ENCODE measurements at regions not wholly inside any gene's neighbourhood (a gene's known extent, or its start where the extent isn't known, plus 50 kb on each side); places are given as distances from the start of the nearest gene placed in this dataset.
"Not testable (repeated sequence)": the region's sequence is repeated elsewhere in the genome, so short reads cannot be mapped to it uniquely, and the experiment has no call there.

DNA sequence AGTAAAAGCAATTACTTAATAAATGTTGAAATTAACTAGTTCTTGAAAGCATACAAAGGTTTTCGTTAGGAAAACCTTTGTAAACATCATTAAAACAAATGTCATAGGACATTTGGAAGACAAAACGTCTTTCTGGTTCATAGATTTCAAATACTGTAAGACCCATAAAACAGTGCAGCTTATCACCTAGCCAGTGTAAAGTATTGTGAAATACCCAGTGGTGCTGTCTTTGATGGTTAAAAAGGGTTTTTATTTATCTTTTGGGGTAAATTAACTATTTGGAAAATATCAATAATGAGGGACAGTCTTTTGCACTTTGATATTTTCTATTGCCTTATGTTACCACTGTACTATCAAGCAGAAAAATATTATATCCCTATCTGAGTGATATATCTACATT, 120.0 kb upstream of the FAM98A start:
- no peak for DNase-seq

DNA sequence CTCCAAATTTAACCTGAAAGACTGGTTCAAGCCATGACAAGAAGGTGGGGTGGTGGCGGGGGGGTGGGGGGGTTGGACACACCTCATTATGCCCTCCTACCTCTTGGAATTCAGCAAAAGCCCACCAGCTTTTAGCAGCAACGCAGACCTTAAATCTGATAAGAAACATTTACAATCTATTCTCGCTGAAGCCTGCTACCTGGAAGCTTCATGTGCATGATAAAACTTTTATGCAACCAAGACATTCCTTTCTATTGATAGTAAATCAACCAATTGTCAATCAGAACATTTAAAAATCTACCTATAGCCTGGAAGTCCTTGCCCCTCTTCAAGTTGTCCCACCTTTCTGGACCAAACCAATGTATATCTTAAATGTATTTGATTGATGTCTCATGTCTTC, 113.6 kb upstream of the FAM98A start:
- DNase-seq, result no peak

- no peak for DNase-seq
Measured at GRCh38 chr2:33709951-33710350, 110.9 kb upstream of the FAM98A start.

DNA sequence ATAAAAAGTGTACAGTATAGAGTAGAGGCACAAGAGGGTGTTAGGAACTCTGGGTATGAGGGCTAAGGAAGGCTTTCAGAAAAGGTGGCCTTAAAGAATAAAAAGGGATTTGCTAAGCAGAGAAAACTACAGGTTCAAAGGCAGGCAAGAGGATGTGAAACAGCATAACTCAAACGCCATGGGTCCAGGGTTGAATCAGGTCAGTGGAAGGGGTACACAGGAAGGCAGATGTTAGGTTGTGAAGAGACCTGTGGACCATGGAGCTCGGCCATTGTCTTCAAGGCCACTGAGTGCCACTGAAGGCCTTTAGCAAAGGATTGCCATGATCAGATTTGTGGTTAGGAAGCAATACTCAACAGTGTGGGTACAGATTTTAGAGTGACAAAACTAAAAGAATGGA, 108.2 kb upstream of the FAM98A start:
- DNase-seq, result no peak

DNA sequence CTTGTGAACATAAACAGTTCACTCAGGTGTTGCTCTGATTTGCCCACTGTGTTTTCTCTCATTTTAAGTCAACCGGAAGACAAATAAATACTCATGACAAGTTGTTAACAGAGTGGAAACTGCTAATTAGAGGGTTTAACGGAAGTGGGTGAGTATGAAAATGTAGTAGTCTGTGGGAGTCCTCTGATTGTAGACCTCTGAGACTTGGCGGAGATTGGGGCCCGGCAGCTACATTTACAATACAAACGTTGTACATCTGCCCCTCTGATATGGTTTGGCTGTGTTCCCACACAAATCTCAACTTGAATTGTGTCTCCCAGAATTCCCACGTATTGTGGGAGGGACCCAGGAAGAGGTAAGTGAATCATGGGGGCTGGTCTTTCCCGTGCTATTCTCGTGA, 107.3 kb upstream of the FAM98A start:
- DNase-seq, result no peak

DNA sequence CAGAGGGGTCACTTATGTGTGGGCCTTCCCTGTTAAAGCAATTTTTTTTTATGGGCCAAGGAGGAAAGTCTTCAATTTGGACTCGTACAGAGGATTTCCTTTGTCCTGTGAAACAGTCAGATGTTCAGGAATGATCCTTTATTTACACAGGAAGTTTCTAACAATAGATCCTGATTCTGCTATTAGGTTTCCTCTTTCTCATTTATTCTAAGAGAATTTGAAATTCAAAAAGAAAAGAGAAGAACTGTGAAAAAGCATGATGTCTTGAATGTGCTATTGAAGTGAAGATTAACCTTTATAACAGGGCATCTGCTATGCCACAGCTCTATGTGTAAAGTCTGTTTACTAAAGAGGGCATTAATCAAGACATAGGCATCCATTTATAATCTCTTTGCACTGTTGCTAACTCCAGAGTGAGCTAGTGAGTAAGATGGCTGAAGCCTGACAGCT, 105.3 kb upstream of the FAM98A start:
- no peak for DNase-seq

DNA sequence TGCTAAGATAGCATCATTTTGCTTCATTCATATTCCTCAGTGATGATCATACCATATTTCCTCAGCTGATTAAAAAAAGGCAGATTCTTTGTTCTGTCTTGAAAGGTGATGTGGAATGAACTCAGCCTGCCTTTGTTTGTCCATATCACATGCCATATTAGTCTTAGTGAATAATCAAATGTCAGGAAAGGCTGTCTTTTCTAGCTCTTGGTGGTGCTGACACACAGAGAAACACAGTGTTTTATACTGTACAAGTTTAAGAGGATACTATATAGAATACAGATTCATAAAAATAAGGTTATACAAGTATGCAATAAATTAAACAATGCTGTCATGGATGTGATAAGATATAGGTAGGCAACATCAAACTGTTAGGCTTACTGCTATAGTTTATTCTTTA, 97.1 kb upstream of the FAM98A start:
- DNase-seq, result no peak

DNA sequence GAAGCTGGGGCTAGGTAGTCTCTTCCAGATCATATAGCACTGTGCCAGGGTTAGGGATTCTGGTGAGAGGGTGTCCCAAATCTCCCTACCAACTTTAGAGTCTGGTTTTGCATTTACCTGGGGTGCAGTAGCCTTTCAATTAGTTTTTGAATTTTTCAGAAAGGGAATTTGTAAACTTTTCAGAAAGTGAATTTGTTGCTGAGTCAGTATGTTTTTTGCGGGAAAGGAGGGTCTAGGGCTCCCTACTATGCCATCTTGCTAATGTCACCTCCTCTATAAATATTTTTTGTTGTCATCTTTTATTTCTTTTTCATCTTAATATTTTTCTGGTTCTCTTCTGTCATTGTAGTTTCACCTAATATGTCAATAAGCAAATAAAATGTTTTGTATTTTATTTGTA, 95.8 kb upstream of the FAM98A start:
- no peak for DNase-seq

GRCh38 chr2:33690686-33691085, 91.6 kb upstream of the FAM98A start:
- not testable (repeated sequence) for DNase-seq

- DNase-seq, result no peak
Measured at GRCh38 chr2:33681364-33681757, 82.3 kb upstream of the FAM98A start.

DNA sequence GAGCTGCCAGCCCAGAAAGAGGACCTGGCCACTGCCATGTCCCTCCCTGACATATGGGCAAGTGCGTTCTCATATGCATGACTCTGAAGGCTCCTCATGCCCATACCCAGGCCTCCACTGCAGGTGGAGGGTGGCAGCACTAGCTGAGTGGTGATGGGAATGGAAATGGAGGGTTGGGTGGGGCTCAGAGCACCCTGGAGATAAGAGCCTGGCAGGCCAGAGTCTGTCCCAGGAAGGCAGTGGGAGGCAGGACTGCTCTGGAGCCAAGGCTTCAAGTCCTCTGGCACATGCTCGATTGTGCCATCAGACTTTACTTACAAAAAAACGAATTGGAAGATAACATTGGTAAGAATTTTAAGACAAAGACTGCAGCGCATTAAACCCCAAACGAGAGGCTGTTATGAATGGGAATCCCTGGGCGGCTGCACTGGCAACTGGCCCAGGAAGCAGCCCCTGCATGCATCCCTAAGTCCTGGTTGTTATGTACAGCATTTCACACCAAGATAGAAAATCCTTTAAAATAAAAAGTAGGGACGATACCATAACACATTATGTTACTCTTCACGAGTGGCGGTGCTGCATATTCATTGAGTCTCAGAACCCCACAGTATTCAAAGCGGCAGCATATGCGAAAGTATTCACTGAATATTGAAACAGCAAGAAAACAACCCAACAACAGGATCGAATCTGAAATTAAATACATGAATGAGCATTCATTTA, 81.7 kb upstream of the FAM98A start:
- DNase-seq, result no peak

DNA sequence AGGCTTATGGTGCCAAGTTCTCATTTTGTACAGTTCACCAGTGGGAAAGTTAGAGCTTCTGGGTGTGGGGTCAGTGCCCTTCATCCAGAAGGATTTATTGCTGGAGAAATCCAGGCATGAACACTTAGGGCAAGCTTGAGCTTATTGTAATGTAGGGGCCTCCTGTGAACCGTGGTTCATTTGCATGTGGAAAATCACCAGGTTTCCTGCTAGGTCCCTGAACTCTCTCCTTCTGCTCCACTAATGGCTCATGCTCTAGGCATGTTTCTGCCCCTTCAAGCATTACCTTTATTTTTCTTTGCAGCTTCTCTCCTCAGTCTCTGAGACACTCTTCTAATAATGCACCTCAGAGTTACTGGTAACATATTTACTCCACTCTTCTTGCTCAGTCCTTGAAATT, 79.3 kb upstream of the FAM98A start:
- no peak for DNase-seq

GRCh38 chr2:33673937-33674336, 74.8 kb upstream of the FAM98A start:
- DNase-seq, result no peak

GRCh38 chr2:33672896-33673295, 73.8 kb upstream of the FAM98A start:
- DNase-seq, result no peak

DNA sequence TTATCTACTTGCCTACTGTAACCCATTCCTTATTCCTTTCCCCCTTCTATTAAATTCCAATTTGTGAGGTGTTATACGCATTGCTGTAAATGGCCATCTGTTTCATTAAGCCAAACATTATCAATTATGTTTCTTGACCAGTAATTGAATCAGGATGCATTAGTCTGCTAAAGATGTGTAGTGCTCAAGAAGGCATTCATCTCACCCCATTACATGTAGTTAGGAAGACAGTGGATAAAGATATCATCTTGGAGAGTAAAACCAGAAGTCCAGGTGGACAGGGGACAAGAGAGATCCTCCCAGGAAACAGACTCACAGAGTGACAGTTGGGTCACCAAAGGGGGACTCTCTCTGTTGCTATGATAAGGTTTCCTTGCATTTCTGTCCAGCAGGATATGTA, 73.3 kb upstream of the FAM98A start:
- DNase-seq, result no peak

- no peak for DNase-seq
Measured at GRCh38 chr2:33671198-33671597, 72.1 kb upstream of the FAM98A start.

GRCh38 chr2:33670392-33670937, 71.4 kb upstream of the FAM98A start:
- no peak for DNase-seq

DNA sequence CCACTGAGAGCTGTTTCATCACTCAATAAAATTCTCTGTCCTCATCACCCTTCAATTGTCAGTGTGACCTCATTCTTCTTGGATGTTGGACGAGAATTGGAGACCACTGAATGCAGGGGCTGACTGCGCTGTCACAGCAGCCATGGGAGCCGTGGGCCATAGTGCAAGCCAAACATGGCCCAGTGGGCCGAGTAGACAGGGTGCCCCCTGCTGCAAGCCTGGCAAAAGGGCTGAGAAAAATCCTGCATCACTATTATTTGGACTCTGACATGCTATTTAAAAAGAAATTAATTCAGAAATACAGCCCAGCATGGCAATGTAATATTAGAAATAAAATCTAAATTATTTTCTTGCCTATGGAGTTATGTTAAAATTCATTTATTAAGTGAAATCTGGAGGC, 67.8 kb upstream of the FAM98A start:
- no peak for DNase-seq

DNA sequence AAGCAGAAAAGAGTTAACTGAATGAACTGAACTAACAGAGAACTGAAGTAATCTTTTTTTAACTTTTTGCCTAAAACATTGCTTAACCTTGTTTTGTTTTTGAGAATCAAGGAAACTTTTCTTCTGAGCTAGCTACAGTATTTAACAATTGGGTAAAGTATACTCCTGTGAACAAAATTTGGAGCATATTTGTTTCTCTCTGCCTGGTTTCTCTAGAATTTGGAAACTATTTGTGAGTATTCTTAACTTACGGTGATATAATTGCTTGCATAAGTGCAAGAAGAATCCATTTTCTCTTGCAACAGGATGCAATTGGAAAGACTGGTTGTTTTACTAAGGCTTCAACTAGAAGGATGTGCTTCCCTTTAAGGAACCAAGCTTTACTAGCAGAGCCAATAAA, 65.9 kb upstream of the FAM98A start:
- DNase-seq, result no peak

GRCh38 chr2:33660416-33661123, 61.5 kb upstream of the FAM98A start:
- DNase-seq, result no peak

GRCh38 chr2:33655626-33656320, 56.7 kb upstream of the FAM98A start:
- no peak for DNase-seq

DNA sequence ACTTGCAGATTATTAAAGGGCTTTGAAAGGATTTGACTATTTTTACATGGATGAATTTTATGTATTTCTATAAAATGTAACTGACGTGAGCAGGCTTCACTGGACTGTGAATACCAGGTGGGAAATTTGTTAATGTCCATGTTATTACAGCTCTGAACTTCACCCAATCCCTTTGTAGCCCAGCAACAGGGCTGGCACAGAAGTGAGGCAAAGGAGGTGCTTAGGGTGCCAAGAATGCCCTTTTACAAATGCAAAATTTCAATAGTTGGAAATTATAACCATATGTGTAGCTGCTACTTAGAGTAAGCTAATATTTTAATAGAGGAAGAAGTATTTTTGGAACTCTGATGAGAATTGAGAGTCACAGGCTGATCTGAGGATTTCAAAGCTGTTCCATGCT, 53.7 kb upstream of the FAM98A start:
- no peak for DNase-seq

GRCh38 chr2:33650171-33650570, 51.1 kb upstream of the FAM98A start:
- DNase-seq, result no peak
